Inflammatory macrophage (primary cell): ENCODE measurements at regions not wholly inside any gene's neighbourhood (a gene's known extent, or its start where the extent isn't known, plus 50 kb on each side); places are given as distances from the start of the nearest gene placed in this dataset.
"Not testable (repeated sequence)": the region's sequence is repeated elsewhere in the genome, so short reads cannot be mapped to it uniquely, and the experiment has no call there.

Source experiments
- DNase-seq, 2 donors: peaks; one replicate each; pipeline ENCODE4 v3.0.0-alpha.2; 2020 to 2022

- no peak for DNase-seq
Measured at GRCh38 chr5:162811071-162811470, 626.3 kb upstream of the CCNG1 start.

GRCh38 chr5:162816816-162817215 is 620.6 kb upstream of the CCNG1 start:
- no peak for DNase-seq

- no peak for DNase-seq
Measured at GRCh38 chr5:162817364-162817763, 620.0 kb upstream of the CCNG1 start.

GRCh38 chr5:162821664-162822063 is 615.7 kb upstream of the CCNG1 start:
- DNase-seq = not testable (repeated sequence)

- DNase-seq = no peak
Measured at GRCh38 chr5:162824360-162824759, 613.0 kb upstream of the CCNG1 start.

- no peak for DNase-seq
Measured at GRCh38 chr5:162837155-162837554, 600.2 kb upstream of the CCNG1 start.

GRCh38 chr5:162842727-162843126 is 594.7 kb upstream of the CCNG1 start:
- no peak for DNase-seq

- no peak for DNase-seq
Measured at GRCh38 chr5:162852134-162852533, 585.3 kb upstream of the CCNG1 start.

- no peak for DNase-seq
Measured at GRCh38 chr5:162858770-162859169, 578.6 kb upstream of the CCNG1 start.

GRCh38 chr5:162870966-162871365 is 566.4 kb upstream of the CCNG1 start:
- DNase-seq = no peak

GRCh38 chr5:162882629-162883028 is 554.8 kb upstream of the CCNG1 start:
- DNase-seq = no peak

GRCh38 chr5:162886717-162887116 is 550.7 kb upstream of the CCNG1 start:
- no peak for DNase-seq

- DNase-seq = no peak
Measured at GRCh38 chr5:162888268-162888667, 549.1 kb upstream of the CCNG1 start.

- DNase-seq = no peak
Measured at GRCh38 chr5:162911873-162912272, 525.5 kb upstream of the CCNG1 start.

- no peak for DNase-seq
Measured at GRCh38 chr5:162916368-162916767, 521.0 kb upstream of the CCNG1 start.

- DNase-seq = no peak
Measured at GRCh38 chr5:162929104-162929503, 508.3 kb upstream of the CCNG1 start.

GRCh38 chr5:162931501-162931900 is 505.9 kb upstream of the CCNG1 start:
- DNase-seq = no peak

GRCh38 chr5:162939991-162940390 is 497.4 kb upstream of the CCNG1 start:
- DNase-seq = no peak

GRCh38 chr5:162948677-162949076 is 488.7 kb upstream of the CCNG1 start:
- no peak for DNase-seq

- DNase-seq = no peak
Measured at GRCh38 chr5:162956570-162956969, 480.8 kb upstream of the CCNG1 start.

GRCh38 chr5:162964144-162964543 is 473.3 kb upstream of the CCNG1 start:
- DNase-seq = not testable (repeated sequence)

- no peak for DNase-seq
Measured at GRCh38 chr5:162990063-162990462, 447.3 kb upstream of the CCNG1 start.

GRCh38 chr5:162990856-162991497 is 446.4 kb upstream of the CCNG1 start:
- DNase-seq = no peak

GRCh38 chr5:162995568-162995967 is 441.8 kb upstream of the CCNG1 start:
- no peak for DNase-seq

GRCh38 chr5:162996053-162996452 is 441.3 kb upstream of the CCNG1 start:
- DNase-seq = no peak
